Neural crest cell (in vitro differentiated cells): ENCODE measurements at regions not wholly inside any gene's neighbourhood (a gene's known extent, or its start where the extent isn't known, plus 50 kb on each side); places are given as distances from the start of the nearest gene placed in this dataset.

Source experiments
- DNase-seq: peaks from one replicate; pipeline ENCODE4 v3.0.0; 2021; ENCODE audit warnings: low read depth, mixed read lengths, low spot score
- H3K27ac Mint-ChIP-seq: one replicate; pipeline ENCODE4 v1.8.0; 2021; ENCODE audit warnings: mild to moderate bottlenecking, mixed read lengths; ENCODE audit not compliant: unreplicated experiment
- H3K27me3 Mint-ChIP-seq: 2 replicates; pipeline ENCODE4 v1.8.0; 2021; ENCODE audit warnings: low read depth, mild to moderate bottlenecking, mixed read lengths
- H3K36me3 Mint-ChIP-seq: 2 replicates; pipeline ENCODE4 v1.8.0; 2021; ENCODE audit warnings: low read depth, mild to moderate bottlenecking, mixed read lengths
- H3K4me1 Mint-ChIP-seq: 2 replicates; pipeline ENCODE4 v1.8.0; 2021; ENCODE audit warnings: mixed read lengths
- H3K4me3 Mint-ChIP-seq: one replicate; pipeline ENCODE4 v1.8.0; 2021; ENCODE audit warnings: mild to moderate bottlenecking, mixed read lengths
- H3K9me3 Mint-ChIP-seq: 2 replicates; pipeline ENCODE4 v1.8.0; 2021; ENCODE audit warnings: mixed read lengths
- CTCF ChIP-seq: fragments of 200-600 bp; sonication (generic); conservative IDR thresholded peaks from 2 replicates; pipeline ENCODE4 v1.5.0; 2021; ENCODE audit warnings: antibody characterized with exemption, mild to moderate bottlenecking

GRCh38 chr11:32317643-32318042 is 117.7 kb downstream of the WT1 start:
- H3K27ac Mint-ChIP-seq = no peak overlapping the region
- H3K27me3 Mint-ChIP-seq = peaks cover 16% of the 10 kb centered on the region
- H3K9me3 Mint-ChIP-seq = no peaks in the 10 kb centered on the region
- DNase-seq = no peak
- TF ChIP-seq CTCF = no peak
- H3K4me1 Mint-ChIP-seq = peaks cover 5% of the 10 kb centered on the region
- H3K36me3 Mint-ChIP-seq = no peaks in the 10 kb centered on the region
- H3K4me3 Mint-ChIP-seq = no peak overlapping the region

- Mint-ChIP-seq H3K4me3 (no peak overlapping the region), H3K27ac (no peak overlapping the region), H3K36me3 (no peaks in the 10 kb centered on the region), H3K9me3 (no peaks in the 10 kb centered on the region), H3K4me1 (no peaks in the 10 kb centered on the region), H3K27me3 (peaks cover 16% of the 10 kb centered on the region)
- no peak for TF ChIP-seq CTCF
- DNase-seq = no peak
These were observed 117.0 kb downstream of the WT1 start for GRCh38 chr11:32318071-32319055.

- Mint-ChIP-seq H3K9me3 (no peaks in the 10 kb centered on the region), H3K27me3 (peaks cover 20% of the 10 kb centered on the region), H3K27ac (no peak overlapping the region), H3K4me1 (no peaks in the 10 kb centered on the region), H3K36me3 (no peaks in the 10 kb centered on the region), H3K4me3 (no peak overlapping the region)
- no peak for TF ChIP-seq CTCF
- DNase-seq = no peak
These were observed 111.6 kb downstream of the WT1 start for GRCh38 chr11:32323814-32324130.

GRCh38 chr11:32325187-32325586 is 110.2 kb downstream of the WT1 start:
- no peak overlapping the region for H3K27ac Mint-ChIP-seq
- no peaks in the 10 kb centered on the region for H3K36me3 Mint-ChIP-seq
- TF ChIP-seq CTCF = no peak
- H3K27me3 Mint-ChIP-seq = peaks cover 20% of the 10 kb centered on the region
- no peaks in the 10 kb centered on the region for H3K9me3 Mint-ChIP-seq
- no peak overlapping the region for H3K4me3 Mint-ChIP-seq
- H3K4me1 Mint-ChIP-seq = no peaks in the 10 kb centered on the region
- DNase-seq = no peak

GRCh38 chr11:32325725-32326124 is 109.6 kb downstream of the WT1 start:
- peaks cover 15% of the 10 kb centered on the region for H3K27me3 Mint-ChIP-seq
- H3K9me3 Mint-ChIP-seq = no peaks in the 10 kb centered on the region
- H3K4me3 Mint-ChIP-seq = no peak overlapping the region
- no peak for DNase-seq
- no peaks in the 10 kb centered on the region for H3K36me3 Mint-ChIP-seq
- TF ChIP-seq CTCF = no peak
- H3K27ac Mint-ChIP-seq = no peak overlapping the region
- no peaks in the 10 kb centered on the region for H3K4me1 Mint-ChIP-seq
